ENCODE measurements at regions not wholly inside any gene's neighbourhood (a gene's known extent, or its start where the extent isn't known, plus 50 kb on each side); places are given as distances from the start of the nearest gene placed in this dataset.

DNA sequence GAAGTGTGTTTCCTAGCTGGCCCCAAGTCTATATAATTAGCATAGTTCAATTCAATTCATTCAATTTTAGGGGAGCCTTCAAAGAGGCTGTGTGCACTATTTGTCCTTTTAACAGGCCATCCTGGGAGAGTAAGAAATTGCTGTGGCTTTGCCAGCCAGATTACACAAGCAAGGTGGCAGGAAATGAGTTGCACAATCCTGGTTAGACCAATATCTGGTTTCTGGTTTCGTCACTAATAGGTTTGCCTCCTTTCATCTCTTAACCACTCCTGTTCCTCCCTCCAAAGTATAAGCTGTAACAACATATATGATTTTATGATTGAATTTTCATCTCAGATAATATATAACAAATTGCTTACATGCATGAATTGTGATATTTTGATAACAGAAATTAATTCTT is 84.1 kb upstream of the NEGR1 start:
- Histone ChIP-seq H3K9me3 (no peaks in the 10 kb centered on the region), H3K27me3 (no peaks in the 10 kb centered on the region), H3K36me3 (no peaks in the 10 kb centered on the region), H3K4me1 (no peaks in the 10 kb centered on the region), H3K27ac (no peak overlapping the region), H3K4me3 (no peak overlapping the region)
- TF ChIP-seq, protein P1, sequence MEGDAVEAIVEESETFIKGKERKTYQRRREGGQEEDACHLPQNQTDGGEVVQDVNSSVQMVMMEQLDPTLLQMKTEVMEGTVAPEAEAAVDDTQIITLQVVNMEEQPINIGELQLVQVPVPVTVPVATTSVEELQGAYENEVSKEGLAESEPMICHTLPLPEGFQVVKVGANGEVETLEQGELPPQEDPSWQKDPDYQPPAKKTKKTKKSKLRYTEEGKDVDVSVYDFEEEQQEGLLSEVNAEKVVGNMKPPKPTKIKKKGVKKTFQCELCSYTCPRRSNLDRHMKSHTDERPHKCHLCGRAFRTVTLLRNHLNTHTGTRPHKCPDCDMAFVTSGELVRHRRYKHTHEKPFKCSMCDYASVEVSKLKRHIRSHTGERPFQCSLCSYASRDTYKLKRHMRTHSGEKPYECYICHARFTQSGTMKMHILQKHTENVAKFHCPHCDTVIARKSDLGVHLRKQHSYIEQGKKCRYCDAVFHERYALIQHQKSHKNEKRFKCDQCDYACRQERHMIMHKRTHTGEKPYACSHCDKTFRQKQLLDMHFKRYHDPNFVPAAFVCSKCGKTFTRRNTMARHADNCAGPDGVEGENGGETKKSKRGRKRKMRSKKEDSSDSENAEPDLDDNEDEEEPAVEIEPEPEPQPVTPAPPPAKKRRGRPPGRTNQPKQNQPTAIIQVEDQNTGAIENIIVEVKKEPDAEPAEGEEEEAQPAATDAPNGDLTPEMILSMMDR (IDR thresholded peaks at IDR 0.05): no peak
- peak in 3 of 4 donors; percentile 47 to 64 (median 64) for ATAC-seq
- peak in 1 of 6 donors; percentile 21 for DNase-seq
- WGBS, 2 donors: 6 to 11% methylated on average over 1 of the region's 1 CpG
- intact Hi-C loops (cut with DNase I): no loop called here
- no peak for FAIRE-seq

DNA sequence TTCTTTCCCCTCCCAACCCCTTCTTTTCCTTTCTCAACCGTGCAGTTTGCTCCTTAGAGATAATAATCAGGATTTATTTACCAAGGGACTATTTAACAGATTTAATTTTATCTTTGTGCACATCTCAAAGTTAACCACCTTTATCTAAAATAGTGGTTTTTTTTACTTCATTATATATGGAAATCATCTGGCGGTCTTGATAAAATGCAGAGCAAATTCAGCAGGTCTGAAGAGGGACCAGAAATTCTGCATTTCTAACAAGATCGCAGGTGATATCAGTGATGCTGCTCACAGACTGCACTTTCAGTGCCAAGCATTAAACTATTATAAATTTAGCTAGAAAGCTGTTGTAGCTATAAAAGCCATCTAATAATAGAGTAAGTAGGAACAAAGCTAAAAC is 83.4 kb upstream of the NEGR1 start:
- WGBS, 2 donors: 68 to 70% methylated on average over 3 of the region's 3 CpGs
- no peak for ATAC-seq
- intact Hi-C loops (cut with DNase I): no loop called here
- Histone ChIP-seq H3K4me3 (no peak overlapping the region), H3K4me1 (no peaks in the 10 kb centered on the region), H3K9me3 (no peaks in the 10 kb centered on the region), H3K27me3 (no peaks in the 10 kb centered on the region), H3K27ac (no peak overlapping the region), H3K36me3 (no peaks in the 10 kb centered on the region)
- TF ChIP-seq, protein P1 (IDR thresholded peaks at IDR 0.05): no peak
- DNase-seq: no peak
- FAIRE-seq: no peak

- Histone ChIP-seq H3K27ac (no peak overlapping the region), H3K4me3 (no peak overlapping the region)
- TF ChIP-seq, protein P1 (IDR thresholded peaks at IDR 0.05): no peak
These were observed 80.2 kb upstream of the NEGR1 start for GRCh38 chr1:72362538-72362937.

DNA sequence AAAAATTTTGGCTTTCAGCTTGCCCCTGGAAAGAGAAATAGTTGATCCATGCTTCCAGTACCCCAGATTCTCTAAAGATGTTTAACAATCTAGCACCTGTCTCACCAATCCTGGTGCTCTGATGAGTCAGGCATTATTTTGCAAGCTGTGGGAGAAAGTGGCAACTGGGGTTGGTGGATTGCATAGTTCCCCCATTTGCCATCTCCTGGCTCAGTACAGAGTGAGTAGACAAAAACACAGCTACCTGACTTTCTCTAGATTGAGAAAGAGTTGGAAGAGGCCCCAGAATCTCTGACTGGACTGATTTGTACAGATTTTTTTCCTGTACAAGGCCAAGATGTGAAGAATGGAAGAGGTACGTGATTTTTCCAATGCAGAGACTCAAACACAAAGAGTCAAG is 75.1 kb upstream of the NEGR1 start:
- TF ChIP-seq, protein P1 (IDR thresholded peaks at IDR 0.05): no peak
- Histone ChIP-seq H3K4me3 (no peak overlapping the region), H3K36me3 (no peaks in the 10 kb centered on the region), H3K27me3 (no peaks in the 10 kb centered on the region), H3K9me3 (no peaks in the 10 kb centered on the region), H3K27ac (no peak overlapping the region), H3K4me1 (no peaks in the 10 kb centered on the region)
- no peak for ATAC-seq
- DNase-seq: no peak
- 60 to 76% methylated on average over 1 of the region's 1 CpG for WGBS, 2 donors
- intact Hi-C loops (cut with DNase I): no loop called here
- FAIRE-seq: no peak

More at GRCh38 chr1:72362538-72362937, 80.2 kb upstream of the NEGR1 start:
- H3K4me1 ChIP-seq: no peaks in the 10 kb centered on the region
- H3K36me3 ChIP-seq: no peaks in the 10 kb centered on the region
- H3K9me3 ChIP-seq: no peaks in the 10 kb centered on the region
- ATAC-seq (no peak), DNase-seq (no peak), FAIRE-seq (no peak)
- no peaks in the 10 kb centered on the region for H3K27me3 ChIP-seq
- intact Hi-C loops (cut with DNase I): no loop called here
- 52 to 60% methylated on average over 1 of the region's 1 CpG for WGBS, 2 donors

DNA sequence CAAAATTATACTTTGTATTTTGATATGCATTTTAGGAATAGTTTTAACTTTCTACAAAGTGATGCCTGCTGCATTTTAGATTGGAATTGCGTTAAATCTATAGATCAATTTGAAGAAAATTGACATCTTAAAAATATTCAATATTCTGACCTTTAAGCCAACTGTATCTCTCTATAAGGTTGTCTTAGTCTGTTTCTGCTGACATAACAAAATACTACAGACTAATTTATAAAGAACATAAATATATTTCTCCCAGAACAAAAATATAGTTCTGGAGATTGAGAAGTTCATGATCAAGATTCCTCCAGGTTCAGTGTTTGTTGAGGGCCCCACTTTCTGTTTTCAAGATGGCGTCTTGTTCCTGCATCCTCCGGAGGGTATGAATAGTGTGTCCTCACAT is 73.6 kb upstream of the NEGR1 start:
- no peaks in the 10 kb centered on the region for H3K9me3 ChIP-seq
- DNase-seq (no peak), ATAC-seq (no peak), FAIRE-seq (no peak)
- TF ChIP-seq, protein P1 (IDR thresholded peaks at IDR 0.05): no peak
- 66 to 78% methylated on average over 3 of the region's 3 CpGs for WGBS, 2 donors
- no peak overlapping the region for H3K27ac ChIP-seq
- no peaks in the 10 kb centered on the region for H3K27me3 ChIP-seq
- no peaks in the 10 kb centered on the region for H3K4me1 ChIP-seq
- intact Hi-C loops (cut with DNase I): no loop called here
- H3K4me3 ChIP-seq: no peak overlapping the region
- H3K36me3 ChIP-seq: no peaks in the 10 kb centered on the region

Data from pancreas (tissue), 10 donors.